ENCODE measurements at regions not wholly inside any gene's neighbourhood (a gene's known extent, or its start where the extent isn't known, plus 50 kb on each side); places are given as distances from the start of the nearest gene placed in this dataset.
A peak's percentile ranks its signal among the peaks of the same experiment; 100 is the strongest.

GRCh38 chr14:31935391-31935790, 141.7 kb upstream of the ARHGAP5 start (continued):
- TF ChIP-seq, protein P1, sequence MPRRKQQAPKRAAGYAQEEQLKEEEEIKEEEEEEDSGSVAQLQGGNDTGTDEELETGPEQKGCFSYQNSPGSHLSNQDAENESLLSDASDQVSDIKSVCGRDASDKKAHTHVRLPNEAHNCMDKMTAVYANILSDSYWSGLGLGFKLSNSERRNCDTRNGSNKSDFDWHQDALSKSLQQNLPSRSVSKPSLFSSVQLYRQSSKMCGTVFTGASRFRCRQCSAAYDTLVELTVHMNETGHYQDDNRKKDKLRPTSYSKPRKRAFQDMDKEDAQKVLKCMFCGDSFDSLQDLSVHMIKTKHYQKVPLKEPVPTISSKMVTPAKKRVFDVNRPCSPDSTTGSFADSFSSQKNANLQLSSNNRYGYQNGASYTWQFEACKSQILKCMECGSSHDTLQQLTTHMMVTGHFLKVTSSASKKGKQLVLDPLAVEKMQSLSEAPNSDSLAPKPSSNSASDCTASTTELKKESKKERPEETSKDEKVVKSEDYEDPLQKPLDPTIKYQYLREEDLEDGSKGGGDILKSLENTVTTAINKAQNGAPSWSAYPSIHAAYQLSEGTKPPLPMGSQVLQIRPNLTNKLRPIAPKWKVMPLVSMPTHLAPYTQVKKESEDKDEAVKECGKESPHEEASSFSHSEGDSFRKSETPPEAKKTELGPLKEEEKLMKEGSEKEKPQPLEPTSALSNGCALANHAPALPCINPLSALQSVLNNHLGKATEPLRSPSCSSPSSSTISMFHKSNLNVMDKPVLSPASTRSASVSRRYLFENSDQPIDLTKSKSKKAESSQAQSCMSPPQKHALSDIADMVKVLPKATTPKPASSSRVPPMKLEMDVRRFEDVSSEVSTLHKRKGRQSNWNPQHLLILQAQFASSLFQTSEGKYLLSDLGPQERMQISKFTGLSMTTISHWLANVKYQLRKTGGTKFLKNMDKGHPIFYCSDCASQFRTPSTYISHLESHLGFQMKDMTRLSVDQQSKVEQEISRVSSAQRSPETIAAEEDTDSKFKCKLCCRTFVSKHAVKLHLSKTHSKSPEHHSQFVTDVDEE (CRISPR knock-in tag; IDR thresholded peaks at IDR 0.05): no peak
- TF ChIP-seq PPARA (CRISPR knock-in tag; IDR thresholded peaks at IDR 0.05; ENCODE audit: borderline replicate concordance): no peak
- no peak for TF ChIP-seq TOX (CRISPR knock-in tag; IDR thresholded peaks at IDR 0.05; ENCODE audit: borderline replicate concordance)

DNA sequence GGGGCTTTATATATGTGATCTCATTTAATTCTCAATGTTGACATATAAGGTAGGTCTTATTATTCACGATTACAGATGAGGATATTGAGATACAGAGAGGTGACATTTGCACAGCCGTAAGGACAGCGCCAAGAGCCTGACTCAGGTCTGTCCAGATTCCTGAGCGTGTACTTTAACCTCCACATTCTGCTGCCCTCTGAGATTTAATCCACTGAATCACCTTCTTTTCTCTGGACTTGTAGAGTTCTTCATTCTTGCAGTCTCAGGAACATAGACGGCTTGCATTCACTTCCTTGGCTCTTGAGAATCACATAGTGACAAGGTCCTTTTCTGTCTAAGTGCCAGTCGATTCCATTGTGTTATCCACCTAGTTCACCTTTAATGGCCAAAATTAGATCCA, 141.0 kb upstream of the ARHGAP5 start:
- no peak for TF ChIP-seq ZFP3 (CRISPR knock-in tag; IDR thresholded peaks at IDR 0.05)
- TF ChIP-seq OSR1 (CRISPR knock-in tag; IDR thresholded peaks at IDR 0.05): no peak
- TF ChIP-seq CSDC2 (CRISPR knock-in tag; IDR thresholded peaks at IDR 0.05): no peak
- no peak for ATAC-seq

- peak; percentile 90 for ATAC-seq
- TF ChIP-seq POU6F1 (CRISPR knock-in tag; IDR thresholded peaks at IDR 0.05; ENCODE audit: borderline replicate concordance, low read depth) (no peak), PPARA (CRISPR knock-in tag; IDR thresholded peaks at IDR 0.05; ENCODE audit: borderline replicate concordance) (no peak), ZFP30 (CRISPR knock-in tag; IDR thresholded peaks at IDR 0.05) (no peak), SNAI2 (CRISPR knock-in tag; IDR thresholded peaks at IDR 0.05) (no peak), OSR1 (CRISPR knock-in tag; IDR thresholded peaks at IDR 0.05) (no peak), RARB (CRISPR knock-in tag; IDR thresholded peaks at IDR 0.05) (no peak), ISL1 (CRISPR knock-in tag; IDR thresholded peaks at IDR 0.05) (no peak), TCF4 (CRISPR knock-in tag; IDR thresholded peaks at IDR 0.05; ENCODE audit: borderline replicate concordance) (no peak), CREB5 (CRISPR knock-in tag; IDR thresholded peaks at IDR 0.05; ENCODE audit: low read depth) (no peak), ZFP3 (CRISPR knock-in tag; IDR thresholded peaks at IDR 0.05) (no peak), CSDC2 (CRISPR knock-in tag; IDR thresholded peaks at IDR 0.05) (no peak), ZNF70 (CRISPR knock-in tag; IDR thresholded peaks at IDR 0.05) (no peak), TOX (CRISPR knock-in tag; IDR thresholded peaks at IDR 0.05; ENCODE audit: borderline replicate concordance) (no peak), ZC3H10 (CRISPR knock-in tag; IDR thresholded peaks at IDR 0.05) (no peak), ZNF565 (CRISPR knock-in tag; conservative IDR thresholded peaks at IDR 0.05; ENCODE audit: low read depth) (no peak), GLIS3 (CRISPR knock-in tag; IDR thresholded peaks at IDR 0.05) (no peak)
- TF ChIP-seq, protein P2, sequence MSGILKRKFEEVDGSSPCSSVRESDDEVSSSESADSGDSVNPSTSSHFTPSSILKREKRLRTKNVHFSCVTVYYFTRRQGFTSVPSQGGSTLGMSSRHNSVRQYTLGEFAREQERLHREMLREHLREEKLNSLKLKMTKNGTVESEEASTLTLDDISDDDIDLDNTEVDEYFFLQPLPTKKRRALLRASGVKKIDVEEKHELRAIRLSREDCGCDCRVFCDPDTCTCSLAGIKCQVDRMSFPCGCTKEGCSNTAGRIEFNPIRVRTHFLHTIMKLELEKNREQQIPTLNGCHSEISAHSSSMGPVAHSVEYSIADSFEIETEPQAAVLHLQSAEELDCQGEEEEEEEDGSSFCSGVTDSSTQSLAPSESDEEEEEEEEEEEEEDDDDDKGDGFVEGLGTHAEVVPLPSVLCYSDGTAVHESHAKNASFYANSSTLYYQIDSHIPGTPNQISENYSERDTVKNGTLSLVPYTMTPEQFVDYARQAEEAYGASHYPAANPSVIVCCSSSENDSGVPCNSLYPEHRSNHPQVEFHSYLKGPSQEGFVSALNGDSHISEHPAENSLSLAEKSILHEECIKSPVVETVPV (CRISPR knock-in tag; IDR thresholded peaks at IDR 0.05): no peak
- TF ChIP-seq, protein P1 (CRISPR knock-in tag; IDR thresholded peaks at IDR 0.05): no peak
- TF ChIP-seq, protein P3, sequence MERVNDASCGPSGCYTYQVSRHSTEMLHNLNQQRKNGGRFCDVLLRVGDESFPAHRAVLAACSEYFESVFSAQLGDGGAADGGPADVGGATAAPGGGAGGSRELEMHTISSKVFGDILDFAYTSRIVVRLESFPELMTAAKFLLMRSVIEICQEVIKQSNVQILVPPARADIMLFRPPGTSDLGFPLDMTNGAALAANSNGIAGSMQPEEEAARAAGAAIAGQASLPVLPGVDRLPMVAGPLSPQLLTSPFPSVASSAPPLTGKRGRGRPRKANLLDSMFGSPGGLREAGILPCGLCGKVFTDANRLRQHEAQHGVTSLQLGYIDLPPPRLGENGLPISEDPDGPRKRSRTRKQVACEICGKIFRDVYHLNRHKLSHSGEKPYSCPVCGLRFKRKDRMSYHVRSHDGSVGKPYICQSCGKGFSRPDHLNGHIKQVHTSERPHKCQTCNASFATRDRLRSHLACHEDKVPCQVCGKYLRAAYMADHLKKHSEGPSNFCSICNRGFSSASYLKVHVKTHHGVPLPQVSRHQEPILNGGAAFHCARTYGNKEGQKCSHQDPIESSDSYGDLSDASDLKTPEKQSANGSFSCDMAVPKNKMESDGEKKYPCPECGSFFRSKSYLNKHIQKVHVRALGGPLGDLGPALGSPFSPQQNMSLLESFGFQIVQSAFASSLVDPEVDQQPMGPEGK (CRISPR knock-in tag; IDR thresholded peaks at IDR 0.05; ENCODE audit: borderline replicate concordance): no peak
These were observed 139.3 kb upstream of the ARHGAP5 start for GRCh38 chr14:31937730-31938346.
